ENCODE measurements at regions not wholly inside any gene's neighbourhood (a gene's known extent, or its start where the extent isn't known, plus 50 kb on each side); places are given as distances from the start of the nearest gene placed in this dataset.

DNA sequence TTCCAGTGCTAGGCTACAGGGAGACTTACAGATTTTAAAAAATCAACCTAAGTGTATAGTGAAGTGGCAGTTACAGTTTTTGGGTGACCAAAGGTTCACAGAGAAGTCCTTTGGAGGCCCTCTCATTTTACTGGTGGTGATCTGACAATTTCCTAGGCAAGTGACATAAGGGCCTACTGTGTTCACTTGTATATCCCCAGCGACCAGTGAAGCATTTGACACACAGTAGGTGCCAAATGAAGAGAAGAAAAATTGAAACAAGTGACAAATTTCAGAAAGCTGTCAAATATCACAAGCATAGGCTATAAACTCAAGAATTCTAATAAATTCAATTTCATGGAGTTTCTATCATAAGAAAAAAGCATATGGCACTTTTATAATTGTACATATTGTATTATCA is 89.5 kb downstream of the RPL22L1 start:
- DNase-seq = no peak

DNA sequence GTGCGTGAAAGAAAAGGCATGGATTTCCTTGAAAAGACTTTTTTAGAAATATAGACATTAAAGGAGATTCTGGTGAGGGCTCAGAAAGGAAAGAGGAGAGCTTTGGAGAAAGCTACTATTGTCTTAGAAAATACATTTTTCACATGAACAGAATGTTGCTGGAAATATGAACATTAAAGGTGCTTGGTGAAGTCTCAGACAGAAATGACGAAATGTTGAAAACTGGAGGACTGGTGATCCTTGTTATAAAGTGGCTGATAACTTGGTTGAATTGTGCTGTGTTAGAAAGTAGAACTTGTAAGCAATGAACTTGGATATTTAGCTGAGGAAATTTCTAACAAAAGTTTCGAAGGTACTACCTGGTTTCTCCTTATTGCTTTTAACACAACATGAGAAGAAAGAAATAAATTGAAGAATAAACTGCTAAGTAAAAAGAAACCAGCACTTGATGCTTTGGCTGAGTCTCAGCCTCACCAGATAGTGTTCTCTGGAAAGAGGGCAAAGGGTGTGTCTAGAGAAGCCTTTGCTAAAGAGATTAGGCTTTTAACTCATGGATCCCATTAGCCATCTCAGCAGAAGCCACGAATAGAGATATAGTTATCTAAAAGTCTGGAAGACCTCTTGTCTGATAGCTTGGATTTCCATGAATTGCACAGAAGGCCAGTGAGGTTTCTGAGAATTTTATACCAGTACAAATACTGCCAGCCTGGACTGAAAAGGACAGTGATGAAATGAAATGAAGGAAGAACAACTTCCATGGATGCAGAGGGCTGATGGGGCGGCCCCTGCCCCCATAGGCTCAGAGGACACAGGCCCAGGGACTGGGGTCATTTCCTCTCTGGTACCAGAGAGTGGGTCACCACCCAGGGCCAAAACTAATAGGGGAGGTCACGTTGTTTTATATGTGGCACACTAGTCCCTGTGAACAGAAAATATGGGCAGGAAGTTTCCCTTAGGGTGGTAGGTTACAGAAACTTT is 91.5 kb downstream of the RPL22L1 start:
- DNase-seq = no peak

DNA sequence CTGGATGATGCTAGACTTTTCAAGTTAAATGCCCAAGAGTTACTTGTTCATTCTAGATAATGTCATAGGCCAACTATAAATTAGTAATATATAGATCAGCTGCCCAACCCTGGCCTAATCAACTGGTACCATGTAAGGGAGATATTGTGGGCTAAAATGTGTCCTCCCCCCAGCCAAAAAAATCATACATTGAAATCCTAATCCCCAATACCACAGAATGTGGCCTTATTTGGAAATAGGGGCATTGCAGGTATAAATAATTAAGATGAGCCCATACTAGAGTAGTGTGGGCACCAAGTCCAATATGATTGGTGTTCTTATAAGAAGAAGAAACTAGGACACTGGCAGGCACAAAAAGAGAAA is 92.5 kb downstream of the RPL22L1 start:
- no peak for DNase-seq

DNA sequence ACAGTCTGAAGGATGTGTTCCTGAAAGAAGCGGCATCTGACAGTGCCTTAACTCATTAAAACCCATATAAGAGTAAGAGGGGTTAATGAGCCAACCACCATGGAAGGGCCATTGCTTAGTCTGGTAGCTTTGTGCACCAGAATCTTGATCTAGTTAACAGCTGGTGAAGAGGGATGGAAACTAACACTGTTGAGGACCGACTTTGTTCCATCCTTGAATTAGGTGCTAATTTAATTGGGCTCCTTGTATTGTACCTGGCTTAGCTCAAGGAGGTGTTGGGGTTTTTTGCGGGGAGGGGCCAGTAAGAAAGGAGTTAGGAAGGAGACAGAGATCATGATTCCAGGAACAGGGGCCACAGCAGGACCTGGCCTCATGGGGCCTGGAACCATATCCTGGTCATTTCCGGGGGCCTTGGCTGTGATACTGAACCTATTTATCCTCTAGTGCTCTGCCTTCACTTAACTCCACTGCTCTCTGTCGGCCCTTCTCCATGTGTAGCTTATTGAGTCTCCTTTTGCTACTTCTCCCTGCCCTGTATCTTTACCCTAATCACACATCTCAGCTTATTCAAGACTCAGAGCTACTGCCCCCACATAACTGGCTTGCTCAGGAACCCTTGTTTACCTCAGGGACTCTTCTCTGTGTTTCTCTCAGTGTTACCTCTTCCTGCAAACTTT is 93.0 kb downstream of the RPL22L1 start:
- DNase-seq = no peak

DNA sequence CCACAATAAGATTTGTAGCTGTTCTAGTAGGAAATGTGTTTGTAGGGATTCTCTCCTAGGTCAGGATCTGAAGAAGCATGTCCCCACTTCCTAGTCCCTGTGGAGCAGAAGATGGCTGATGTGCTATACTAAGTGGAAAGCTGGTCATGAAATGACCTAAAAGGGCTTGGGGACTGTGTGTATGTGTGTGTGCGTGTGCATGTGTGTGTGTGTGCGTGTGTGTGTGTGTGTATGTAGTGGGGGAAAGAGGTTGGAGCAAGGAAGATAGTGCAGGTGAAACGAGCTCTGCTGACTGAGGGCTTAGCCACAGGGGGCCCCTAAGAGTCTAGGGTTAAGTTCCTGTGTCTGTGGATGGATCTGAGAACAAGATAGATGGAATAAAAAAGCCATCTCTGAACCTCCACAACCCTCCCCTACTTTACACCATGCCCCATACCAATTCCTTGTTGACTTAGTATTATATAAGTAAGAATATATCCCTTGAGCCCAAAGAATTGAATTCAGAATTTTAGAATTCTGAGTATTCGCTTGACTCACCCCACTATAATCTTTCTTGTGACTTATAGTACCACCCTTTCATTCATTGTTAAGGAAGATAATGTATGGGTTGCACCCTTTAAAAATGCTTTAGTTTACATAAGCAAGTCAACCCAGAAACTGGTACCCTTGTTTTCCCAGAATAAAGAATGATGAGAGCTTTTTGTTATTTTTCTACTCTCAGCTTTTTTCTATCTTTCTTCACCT is 96.1 kb downstream of the RPL22L1 start:
- no peak for DNase-seq

DNA sequence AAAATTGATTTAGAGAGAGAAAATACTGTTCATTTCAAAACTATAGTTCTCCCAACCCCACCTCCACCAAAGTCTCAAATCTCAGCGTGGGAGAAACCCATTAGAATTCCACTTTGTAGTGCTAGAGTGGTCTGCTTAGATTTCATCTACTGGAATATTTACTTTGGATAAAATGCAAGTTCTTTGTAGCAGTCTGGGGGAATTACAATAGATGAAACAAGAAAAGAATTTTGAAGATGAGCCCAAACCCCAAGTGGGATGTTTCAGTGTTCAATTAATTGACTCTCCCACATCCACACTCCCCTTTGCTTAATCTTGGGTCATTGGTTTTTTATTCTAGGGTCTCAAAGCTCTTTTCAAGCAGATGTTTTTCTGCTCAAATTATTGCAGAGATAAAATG is 97.8 kb downstream of the RPL22L1 start:
- DNase-seq = no peak

DNA sequence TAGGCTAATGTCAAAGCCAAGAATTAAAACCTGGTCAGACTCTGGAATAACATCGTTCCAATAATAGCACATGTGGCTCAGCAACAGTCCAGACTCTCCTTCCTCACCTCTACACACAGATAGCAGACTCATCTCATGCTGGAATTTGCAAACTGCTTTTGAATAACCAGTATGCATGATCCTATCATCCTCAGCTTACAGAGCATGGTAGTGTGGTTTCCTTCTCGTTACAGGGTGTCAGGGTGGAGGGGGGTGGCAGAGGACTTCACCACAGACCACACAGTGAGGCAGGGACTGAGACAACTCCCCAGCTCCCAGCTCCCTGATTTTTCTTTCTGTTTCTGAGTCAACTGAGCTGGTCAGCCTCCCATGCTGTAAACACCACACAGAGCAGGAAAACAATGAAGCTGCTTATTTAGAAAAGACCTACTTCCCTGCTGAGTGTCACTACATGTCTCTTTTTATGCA is 101.6 kb downstream of the RPL22L1 start:
- DNase-seq = no peak

DNA sequence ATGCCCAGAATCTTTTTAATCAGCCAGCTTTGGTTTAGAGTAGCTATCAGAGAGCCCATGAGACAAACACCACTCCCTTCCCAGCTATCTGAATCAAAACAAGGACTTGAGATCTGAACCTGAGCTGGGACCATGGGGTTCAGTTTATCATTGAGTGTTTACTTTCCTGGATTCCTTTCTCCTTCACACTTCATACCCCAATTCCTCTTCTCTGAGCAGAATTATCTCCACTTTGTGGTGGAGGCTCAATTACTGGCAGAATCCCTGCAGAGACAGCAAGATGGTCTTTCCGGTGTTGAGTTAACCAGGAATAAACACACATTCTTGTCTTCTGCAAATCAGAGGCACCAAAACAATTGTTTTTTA is 102.4 kb downstream of the RPL22L1 start:
- no peak for DNase-seq

DNA sequence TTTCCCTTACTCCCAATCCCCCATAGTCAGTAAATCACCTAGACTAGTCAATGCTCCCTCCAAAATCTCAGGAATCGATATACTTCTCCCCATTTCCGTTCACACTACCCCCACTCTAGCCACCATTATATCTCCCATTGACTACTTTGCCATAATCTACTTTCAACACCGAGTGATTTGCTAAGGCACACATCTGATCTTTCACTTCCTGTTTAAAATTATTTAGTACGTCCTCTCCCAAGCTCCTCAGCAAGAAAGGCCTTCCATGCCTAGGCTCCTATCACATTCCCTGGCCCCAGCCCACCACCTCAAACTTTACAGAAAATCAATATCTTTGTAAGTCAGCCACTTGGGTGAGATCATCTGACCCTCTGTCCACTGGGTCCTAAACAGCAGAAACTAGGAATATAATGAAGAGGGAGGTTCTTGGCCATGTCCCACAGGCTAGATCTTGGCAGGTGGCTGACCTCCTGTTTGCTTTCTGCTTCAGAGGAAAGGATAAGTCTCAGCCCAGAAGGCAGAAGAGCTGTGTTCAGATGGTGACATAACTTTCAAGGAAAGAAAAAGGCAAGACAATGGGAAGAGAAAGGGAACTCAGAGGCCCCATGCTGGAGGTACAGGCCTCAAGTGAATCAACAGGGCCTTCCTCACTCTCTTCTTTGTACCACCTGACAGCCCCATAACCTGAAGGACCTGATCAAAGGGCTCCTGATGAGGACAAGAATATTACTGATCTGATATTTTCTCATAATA is 103.0 kb downstream of the RPL22L1 start:
- no peak for DNase-seq

DNA sequence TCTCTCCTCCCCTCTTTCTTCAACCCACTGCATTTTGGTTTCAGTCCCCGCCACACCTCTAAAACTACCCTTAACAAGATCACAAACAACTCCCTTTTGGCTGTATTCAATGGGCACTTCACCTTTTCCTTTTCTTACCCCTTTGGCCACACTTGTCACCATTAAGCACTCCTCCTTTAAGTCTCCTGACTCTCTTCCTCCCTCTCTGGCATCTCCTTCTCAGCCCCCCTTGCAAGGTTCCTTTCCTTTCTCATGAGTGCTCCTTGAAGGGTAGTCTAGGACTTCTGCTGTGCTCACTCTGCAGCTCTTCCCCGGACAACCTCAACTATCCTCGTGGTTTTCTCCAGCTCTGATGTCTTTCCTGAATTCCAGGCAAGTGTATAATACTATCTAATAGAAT is 103.7 kb downstream of the RPL22L1 start:
- no peak for DNase-seq

DNA sequence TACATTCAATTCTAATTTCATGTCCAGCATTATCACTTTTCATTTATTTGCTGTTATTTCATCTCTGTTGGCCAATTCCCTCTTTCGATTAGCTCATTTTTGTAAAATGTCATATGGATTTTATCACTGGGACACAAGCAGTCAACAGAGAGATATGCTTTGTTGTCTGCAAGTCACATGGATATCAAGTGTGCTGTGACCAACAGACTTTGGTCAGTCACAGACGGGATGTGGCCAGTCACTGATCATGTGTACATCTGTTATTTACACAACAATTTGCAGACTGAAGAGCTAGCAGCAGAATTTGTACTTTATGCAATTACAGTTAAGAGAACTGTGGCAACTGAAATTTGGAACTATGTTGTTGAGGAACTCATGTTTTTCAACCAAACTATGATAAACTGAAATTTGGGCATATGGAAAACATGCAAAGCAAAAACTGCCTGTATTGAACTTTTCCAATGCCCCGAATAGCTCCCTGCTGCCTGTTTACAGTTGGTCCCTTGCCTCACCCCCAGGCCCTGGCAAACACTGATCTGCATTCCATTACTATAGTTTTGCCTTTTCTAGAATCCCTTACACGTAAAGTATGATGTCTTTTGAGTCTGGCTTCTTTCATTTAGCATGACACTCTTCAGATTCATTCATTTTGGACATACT is 104.4 kb downstream of the RPL22L1 start:
- no peak for DNase-seq

DNA sequence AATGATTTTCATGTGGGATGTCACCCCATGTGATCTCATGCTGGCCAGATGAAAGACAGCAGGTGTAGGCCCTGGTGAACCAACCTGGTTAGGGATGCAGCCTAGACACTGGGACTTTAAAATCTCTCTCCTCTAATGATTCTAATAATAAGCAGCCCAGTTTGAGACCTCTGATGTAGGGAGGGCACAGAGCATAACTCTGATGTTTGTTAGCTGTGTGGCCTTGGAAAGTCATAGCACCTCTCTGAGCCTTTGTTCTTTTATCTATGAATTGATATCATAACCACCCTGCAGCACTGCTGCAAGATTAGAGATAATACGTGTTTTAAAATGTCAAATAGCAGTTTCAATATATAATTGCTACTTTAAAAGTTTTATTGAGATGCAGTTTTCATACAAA is 106.0 kb downstream of the RPL22L1 start:
- no peak for DNase-seq

DNA sequence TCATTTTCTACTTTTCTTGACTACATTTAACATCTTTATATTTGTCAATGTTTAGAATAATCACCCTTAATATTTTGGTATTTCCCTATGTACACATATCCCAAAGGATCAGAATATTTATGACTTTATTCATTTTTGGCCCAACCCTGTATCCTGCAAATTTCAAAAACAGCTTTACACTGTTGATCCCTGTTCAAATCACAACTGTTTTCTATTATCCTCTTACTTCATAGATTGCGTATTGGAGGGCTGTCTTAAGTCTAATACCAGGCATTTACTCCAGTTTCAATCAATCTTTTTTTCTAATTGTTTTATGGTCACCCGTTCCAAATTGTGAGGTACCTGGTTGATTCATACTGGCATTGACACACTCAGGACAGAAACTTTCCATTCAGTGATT is 107.9 kb downstream of the RPL22L1 start:
- DNase-seq = no peak

DNA sequence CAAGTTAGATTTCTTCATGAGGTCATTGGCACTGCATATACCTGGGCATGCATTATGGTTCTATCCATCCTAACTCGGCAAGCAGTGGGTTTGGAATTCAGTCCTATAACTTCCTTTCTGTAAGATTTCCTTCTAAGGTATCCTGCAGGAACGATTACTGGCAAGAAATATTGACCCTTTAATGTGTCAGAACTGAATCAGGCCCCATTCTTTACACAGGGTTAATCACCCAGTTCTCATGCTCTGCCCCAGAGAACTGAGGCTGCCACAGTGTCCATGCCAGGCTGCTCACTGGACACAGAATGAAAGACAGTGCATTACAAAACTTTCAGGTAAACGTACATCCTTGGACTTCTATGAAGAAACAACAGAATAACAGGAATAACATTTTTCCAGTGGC is 108.9 kb downstream of the RPL22L1 start:
- no peak for DNase-seq

DNA sequence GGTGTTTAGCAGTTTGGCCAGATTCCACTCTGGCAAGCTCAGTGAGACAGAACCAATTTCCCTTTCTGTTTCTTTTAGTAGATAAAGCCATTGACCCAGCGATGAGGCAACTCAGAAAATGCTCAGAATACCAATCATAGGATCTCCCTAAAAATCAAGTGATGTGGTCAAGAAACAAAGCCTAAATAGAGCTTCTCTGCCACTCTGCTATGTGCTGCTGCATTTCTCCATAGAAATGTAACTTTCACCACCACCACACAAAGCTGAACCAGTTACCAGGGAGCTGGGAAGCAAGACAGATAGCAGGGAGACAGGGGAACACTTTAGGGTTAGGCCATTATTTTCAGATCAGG is 109.8 kb downstream of the RPL22L1 start:
- DNase-seq = no peak

DNA sequence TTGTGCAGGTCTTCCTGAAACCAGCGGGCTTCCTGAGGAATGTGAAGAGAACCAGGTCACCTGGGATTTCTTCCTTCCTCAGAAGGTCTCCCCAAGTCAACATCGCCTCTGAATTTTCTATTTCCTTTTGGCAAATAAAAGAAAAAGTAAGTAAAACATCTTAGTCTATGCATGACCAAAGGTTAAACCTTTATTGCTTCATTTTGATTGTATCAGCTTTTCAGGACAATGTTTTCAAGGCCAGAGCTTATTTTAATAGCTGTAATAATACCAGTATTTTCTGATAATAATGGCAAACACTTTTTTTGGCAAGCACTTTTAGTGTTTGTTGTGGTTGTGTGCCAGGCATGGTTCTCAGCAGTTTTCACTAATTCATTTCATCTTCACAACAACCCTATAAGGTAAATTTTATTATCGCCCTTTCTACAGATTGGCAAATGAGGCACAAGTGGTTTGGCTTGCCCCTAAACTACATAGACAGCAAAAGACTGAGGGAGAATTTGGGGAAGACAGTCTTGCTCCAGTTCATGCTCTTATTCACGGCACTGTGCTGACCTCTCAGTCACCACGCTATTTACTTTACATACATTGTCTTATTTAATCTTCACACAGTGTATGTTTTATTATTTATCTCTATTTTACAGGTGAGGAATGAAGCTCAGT is 110.4 kb downstream of the RPL22L1 start:
- no peak for DNase-seq

DNA sequence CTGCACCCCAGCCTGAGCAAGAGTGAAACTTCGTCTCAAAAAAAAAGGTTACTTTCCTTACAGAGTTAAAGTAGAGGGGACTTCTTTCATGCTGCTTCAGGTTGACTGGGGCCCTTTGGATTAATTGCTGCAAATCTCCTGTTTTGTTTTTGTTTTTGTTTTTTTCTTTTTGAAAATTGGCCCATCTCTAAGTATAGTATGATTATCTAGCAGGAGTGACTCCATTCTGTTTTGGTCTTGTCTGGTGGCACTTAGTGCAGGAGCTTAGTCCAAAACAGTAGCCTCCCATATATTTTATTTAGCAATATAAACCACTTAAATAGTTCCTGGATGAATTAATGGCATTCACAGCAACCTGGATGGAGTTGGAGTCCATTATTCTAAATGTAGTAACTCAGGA is 113.0 kb downstream of the RPL22L1 start:
- DNase-seq = no peak

DNA sequence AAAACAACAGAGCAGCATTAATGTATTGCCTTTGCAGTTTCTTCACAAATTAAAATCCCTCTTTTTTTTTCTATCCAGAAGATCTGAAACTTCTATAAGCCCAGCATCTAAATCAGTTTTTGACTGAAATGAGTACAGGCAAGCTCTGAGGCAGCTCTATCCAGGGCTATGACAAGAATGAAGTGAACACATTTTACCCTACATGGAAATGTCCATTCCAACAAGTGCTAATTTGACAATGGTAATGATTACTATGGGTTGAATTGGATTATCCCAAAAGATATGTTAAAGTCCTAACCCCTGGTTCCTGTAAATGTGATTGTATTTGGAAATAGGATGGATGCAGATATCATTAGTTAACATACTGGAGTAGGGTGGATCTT is 115.7 kb downstream of the RPL22L1 start:
- DNase-seq = no peak

DNA sequence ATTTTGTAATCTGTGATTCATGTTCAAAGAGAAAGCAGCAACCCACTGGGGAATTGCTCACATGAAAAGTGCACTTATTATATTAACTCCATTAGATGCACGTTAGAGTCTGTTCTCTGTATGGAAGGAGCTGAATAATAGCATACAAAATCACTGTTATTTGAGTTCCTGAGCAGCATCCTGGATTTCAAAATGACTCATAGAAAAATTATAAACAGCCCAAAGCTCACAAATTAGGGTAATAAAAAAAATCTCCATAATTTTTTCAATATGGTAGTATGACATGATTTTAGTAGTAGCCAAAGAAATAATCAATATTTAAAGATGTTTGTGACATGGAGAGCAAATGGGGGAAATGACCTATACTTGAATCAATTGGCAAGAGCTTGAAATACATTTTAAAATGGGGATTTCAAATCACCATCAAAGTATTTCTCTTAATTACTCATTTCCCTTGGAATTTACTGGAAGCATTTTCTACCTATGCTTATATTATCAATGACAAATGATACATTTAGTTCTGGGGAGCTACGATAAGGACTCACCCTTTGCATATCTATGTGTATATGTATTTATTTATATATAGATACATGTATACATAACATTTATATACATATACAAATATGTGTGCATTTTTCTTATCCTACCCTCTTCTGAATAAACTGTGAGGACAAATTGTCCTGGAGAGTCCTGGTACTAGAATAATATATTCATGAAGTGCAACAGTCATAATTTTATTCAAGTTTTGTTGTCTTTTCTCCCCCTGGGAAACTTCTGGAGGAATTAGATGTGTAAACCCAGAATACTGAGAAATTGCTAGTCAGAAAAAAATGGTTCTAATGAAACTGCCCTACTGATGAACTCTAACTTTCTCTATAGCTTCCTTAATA is 116.3 kb downstream of the RPL22L1 start:
- no peak for DNase-seq

DNA sequence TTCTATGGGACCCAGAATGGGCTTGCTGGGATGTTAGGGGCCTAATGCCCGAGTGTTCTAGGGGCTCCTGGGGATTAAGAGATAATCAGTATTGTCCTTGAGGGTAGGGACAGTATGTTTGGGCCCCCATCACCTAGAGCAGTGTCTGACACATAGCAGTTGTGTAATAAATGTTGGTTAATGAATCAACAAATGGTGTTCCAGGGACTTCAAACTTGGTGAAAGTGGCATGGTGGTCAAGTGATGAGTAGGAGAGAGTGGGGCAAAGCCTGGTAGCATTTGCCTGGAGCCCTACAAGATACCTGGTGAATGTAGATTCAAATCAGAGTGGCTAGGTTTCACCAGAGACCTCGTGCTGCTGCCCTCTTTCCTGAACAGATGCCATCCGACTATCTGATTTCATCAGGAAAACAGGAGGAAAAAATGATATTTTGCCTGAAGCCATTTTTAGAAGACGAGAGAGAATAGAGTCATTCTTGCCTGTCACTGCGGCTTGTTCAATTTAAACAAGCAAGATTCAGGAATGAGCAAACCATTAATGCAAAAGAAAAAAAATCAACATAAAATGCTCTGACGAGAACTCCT is 117.3 kb downstream of the RPL22L1 start:
- DNase-seq = no peak

Measured in NCI-H446 (cell line).